Testis (tissue), 2 donors: ENCODE measurements at regions not wholly inside any gene's neighbourhood (a gene's known extent, or its start where the extent isn't known, plus 50 kb on each side); places are given as distances from the start of the nearest gene placed in this dataset.

Experiments used
- CTCF ChIP-seq, 3 experiments: fragments of 450-650 bp in 2 of 3; fragments of 200-600 bp in 1 of 3; sonication (generic) in 1 of 3; IDR thresholded peaks; one replicate each; pipeline ENCODE4 v1.5.1; 2016 to 2019; ENCODE audit warnings: antibody characterized with exemption in 3 of 3, mild to moderate bottlenecking in 2 of 3, moderate library complexity in 1 of 3
- POLR2A ChIP-seq: fragments of 450-650 bp; IDR thresholded peaks from one replicate; pipeline ENCODE4 v1.6.1; 2017; ENCODE audit warnings: antibody characterized with exemption, mild to moderate bottlenecking, moderate library complexity

- TF ChIP-seq CTCF (IDR thresholded peaks at IDR 0.05): no peak
- no peak for TF ChIP-seq POLR2A
Observed at GRCh38 chr9:108191065-108191464, 664.7 kb downstream of the ACTL7B start.
